A673 (cell line): ENCODE measurements at regions not wholly inside any gene's neighbourhood (a gene's known extent, or its start where the extent isn't known, plus 50 kb on each side); places are given as distances from the start of the nearest gene placed in this dataset.

Experiments used
- EZH2 ChIP-seq: fragments of 200-600 bp; sonication (generic); IDR thresholded peaks from 2 replicates; pipeline ENCODE4 v1.6.1; 2017; ENCODE audit warnings: borderline replicate concordance, low read depth, mild to moderate bottlenecking, mixed read lengths, antibody characterized with exemption, low read length; ENCODE audit not compliant: poor library complexity, severe bottlenecking
- TF ChIP-seq, protein P1 (sequence below): fragments of 300-800, 200-600 bp; sonication (generic); conservative IDR thresholded peaks from 2 replicates; pipeline ENCODE4 v1.5.1; 2017; ENCODE audit warnings: low read depth, mild to moderate bottlenecking, antibody characterized with exemption, low read length, moderate library complexity, mixed read lengths

DNA sequence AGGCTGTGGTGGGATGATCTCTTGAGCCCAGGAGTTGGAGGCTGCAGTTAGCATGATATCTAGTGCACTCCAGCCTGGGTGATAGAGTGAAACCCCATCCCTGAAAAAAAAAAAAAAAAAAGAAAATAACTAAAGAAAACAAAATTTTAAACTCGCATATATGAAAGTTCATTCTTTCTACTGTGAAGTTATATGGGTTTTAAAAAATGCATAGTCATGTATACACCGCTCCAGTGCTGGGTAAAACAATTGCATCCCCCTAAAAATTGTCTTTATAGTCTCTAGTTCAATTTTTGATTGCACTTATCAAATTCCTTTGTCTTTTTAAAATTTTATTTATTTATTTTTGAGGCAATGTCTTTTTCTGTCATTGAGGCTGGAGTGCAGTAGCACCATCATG lies 65.0 kb upstream of the ACYP2 start:
- TF ChIP-seq, protein P1, sequence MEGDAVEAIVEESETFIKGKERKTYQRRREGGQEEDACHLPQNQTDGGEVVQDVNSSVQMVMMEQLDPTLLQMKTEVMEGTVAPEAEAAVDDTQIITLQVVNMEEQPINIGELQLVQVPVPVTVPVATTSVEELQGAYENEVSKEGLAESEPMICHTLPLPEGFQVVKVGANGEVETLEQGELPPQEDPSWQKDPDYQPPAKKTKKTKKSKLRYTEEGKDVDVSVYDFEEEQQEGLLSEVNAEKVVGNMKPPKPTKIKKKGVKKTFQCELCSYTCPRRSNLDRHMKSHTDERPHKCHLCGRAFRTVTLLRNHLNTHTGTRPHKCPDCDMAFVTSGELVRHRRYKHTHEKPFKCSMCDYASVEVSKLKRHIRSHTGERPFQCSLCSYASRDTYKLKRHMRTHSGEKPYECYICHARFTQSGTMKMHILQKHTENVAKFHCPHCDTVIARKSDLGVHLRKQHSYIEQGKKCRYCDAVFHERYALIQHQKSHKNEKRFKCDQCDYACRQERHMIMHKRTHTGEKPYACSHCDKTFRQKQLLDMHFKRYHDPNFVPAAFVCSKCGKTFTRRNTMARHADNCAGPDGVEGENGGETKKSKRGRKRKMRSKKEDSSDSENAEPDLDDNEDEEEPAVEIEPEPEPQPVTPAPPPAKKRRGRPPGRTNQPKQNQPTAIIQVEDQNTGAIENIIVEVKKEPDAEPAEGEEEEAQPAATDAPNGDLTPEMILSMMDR, result no peak
- no peak for TF ChIP-seq EZH2
